Mucosa of descending colon (tissue), 3 donors: ENCODE measurements at regions not wholly inside any gene's neighbourhood (a gene's known extent, or its start where the extent isn't known, plus 50 kb on each side); places are given as distances from the start of the nearest gene placed in this dataset.

ENCODE experiments used
- ATAC-seq: fragments of 200-7000 bp; cut with Tn5 transposase; one replicate; pipeline ENCODE4 v1.9.1; 2020; ENCODE audit warnings: mild to moderate bottlenecking, moderate library complexity
- DNase-seq, 3 donors: peaks; one replicate each; pipeline ENCODE4 v3.0.0-alpha.2; 2020
- H3K36me3 ChIP-seq: fragments of 200-600 bp; one replicate; pipeline ENCODE4 v1.8.0; 2021; ENCODE audit warnings: low read depth, mild to moderate bottlenecking
- H3K4me1 ChIP-seq: fragments of 200-600 bp; one replicate; pipeline ENCODE4 v1.8.0; 2021; ENCODE audit warnings: low read depth, mild to moderate bottlenecking
- H3K4me3 ChIP-seq: fragments of 200-600 bp; one replicate; pipeline ENCODE4 v1.8.0; 2021; ENCODE audit warnings: mild to moderate bottlenecking
- H3K9me3 ChIP-seq: fragments of 200-600 bp; one replicate; pipeline ENCODE4 v1.8.0; 2021; ENCODE audit warnings: mild to moderate bottlenecking
- CTCF ChIP-seq: fragments of 200-600 bp; IDR thresholded peaks from one replicate; pipeline ENCODE4 v1.8.0; 2022; ENCODE audit warnings: antibody characterized with exemption, mild to moderate bottlenecking
- intact Hi-C, 2 donors: fragments of 100-400 bp; cut with DNase I in 1 of 2; cut with micrococcal nuclease in 1 of 2; formaldehyde crosslinking; loops; one replicate each; pipeline versions ENCODE4 v1.11.0 to v1.11.1; 2022; cut with DNase I, micrococcal nuclease
- donor health status: DM: no; HTN: no; CAD: no; lungs with moderate emphysema.
- donor health status: DM: no; HTN: no; CAD: no.
- donor health status: DM: no; HTN: yes; CAD: no.

GRCh38 chr15:77815015-77815414 lies 182.3 kb upstream of the LINGO1 start:
- intact Hi-C loops = no loop called here
- ATAC-seq (no peak), DNase-seq (no peak)
- no peak for TF ChIP-seq CTCF
- Histone ChIP-seq H3K4me3 (no peak overlapping the region), H3K4me1 (peaks cover 8% of the 10 kb centered on the region), H3K9me3 (no peaks in the 10 kb centered on the region), H3K36me3 (no peaks in the 10 kb centered on the region)

DNA sequence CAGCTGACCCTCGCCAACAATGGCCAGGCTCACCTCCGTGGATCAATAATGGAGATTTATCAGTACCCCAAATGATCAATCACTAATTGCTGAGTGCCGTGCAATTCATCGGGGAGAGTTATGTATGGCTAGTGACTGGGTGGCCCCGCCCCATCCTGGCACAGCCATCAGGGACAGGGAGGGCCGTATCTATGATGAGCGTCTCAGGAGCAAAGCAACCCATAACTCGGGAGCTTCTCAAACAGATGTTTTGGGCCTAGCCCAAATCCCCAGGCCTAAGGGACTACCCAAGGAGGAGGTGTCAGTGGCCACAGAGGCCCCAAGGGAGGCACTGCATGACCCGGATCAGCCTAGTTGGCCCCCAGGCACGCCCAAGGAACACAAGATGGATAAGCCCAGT lies 180.0 kb upstream of the LINGO1 start:
- Histone ChIP-seq H3K4me1 (no peaks in the 10 kb centered on the region), H3K4me3 (no peak overlapping the region), H3K9me3 (no peaks in the 10 kb centered on the region), H3K36me3 (no peaks in the 10 kb centered on the region)
- no peak for DNase-seq
- intact Hi-C loops = no loop called here
- no peak for TF ChIP-seq CTCF
- no peak for ATAC-seq

DNA sequence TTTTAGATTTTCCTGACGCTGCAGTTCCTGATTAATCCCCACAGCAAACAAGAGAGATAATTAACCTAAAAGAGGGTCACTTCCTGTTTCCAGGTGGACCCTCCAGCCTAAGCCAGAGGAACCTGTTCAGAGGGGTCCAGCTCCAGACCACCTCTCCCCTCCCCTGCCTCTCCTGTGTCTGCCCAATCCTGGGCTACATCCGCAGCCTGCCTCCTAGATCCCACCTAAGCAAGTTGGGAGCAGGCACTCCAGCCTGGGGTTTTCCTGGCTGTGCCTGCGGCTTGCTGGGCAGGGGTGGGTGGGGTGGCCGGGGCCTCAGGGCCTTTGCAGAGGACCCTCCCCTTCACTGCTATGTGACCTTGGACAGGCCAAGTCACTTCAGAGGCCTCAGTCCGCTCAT lies 178.6 kb upstream of the LINGO1 start:
- no peaks in the 10 kb centered on the region for H3K36me3 ChIP-seq
- no peak for ATAC-seq

GRCh38 chr15:77810130-77810571 lies 177.4 kb upstream of the LINGO1 start:
- Histone ChIP-seq H3K4me1 (no peaks in the 10 kb centered on the region), H3K36me3 (no peaks in the 10 kb centered on the region), H3K4me3 (no peak overlapping the region), H3K9me3 (no peaks in the 10 kb centered on the region)
- TF ChIP-seq CTCF = no peak
- ATAC-seq (no peak), DNase-seq (no peak)
- intact Hi-C loops = no loop called here

More for the DNA sequence above, 178.6 kb upstream of the LINGO1 start:
- TF ChIP-seq CTCF = no peak
- no peak for DNase-seq
- intact Hi-C loops = no loop called here
- Histone ChIP-seq H3K4me3 (no peak overlapping the region), H3K9me3 (no peaks in the 10 kb centered on the region), H3K4me1 (no peaks in the 10 kb centered on the region)

DNA sequence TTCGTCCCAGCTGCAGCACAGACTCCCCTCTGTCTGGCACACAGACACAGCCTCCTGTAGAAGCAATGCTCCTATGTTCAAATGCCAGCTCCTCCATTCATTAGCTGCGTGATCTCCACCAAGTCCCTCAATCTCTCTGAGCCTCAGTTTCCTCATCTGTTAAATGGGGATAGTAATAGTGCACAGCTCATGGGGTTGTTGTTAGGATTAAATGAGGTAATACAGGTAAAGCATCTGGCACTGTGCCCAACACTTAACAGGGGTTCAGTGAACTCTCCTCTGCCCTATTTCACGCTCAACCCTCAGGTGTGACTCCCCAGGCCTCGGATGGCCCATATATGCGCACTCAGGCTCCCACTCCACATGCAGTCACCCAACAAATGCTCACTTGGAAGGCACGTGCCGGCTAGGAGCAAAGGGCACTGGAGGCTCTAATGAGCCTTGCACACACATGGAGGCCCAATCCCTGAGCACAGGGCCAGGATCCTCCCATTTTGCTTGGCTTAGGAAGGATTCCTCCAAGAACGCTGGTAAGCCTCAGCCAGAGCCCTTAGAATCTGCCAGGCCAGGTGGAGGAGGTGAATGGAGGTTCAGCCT lies 176.0 kb upstream of the LINGO1 start:
- no peaks in the 10 kb centered on the region for H3K9me3 ChIP-seq
- no peaks in the 10 kb centered on the region for H3K4me1 ChIP-seq
- no peak overlapping the region for H3K4me3 ChIP-seq
- intact Hi-C loops = no loop called here
- TF ChIP-seq CTCF = no peak
- DNase-seq (no peak), ATAC-seq (no peak)
- no peaks in the 10 kb centered on the region for H3K36me3 ChIP-seq

DNA sequence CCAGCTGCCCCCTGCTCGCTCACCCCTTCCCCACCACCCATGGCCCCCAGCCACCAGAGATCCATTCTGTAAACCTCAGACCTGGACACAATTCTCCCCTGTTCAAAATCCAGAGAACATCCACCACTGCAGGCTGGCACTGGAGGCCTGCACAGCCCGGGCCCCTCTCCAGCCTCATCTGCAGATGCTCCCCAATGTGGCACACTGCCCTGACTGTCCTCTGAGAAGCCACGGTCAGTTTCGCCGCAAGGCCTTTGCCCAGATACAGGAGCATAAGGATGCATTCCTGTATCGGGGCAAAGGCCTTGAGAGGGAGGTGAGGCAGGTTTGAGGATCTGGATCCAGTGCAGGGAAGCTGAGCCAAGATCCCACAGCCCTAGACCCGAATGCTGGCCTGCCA lies 175.4 kb upstream of the LINGO1 start:
- TF ChIP-seq CTCF = no peak
- intact Hi-C loops = no loop called here
- DNase-seq (no peak), ATAC-seq (no peak)
- Histone ChIP-seq H3K4me1 (no peaks in the 10 kb centered on the region), H3K36me3 (no peaks in the 10 kb centered on the region), H3K4me3 (no peak overlapping the region), H3K9me3 (no peaks in the 10 kb centered on the region)
